RWPE2 (cell line): ENCODE measurements at regions not wholly inside any gene's neighbourhood (a gene's known extent, or its start where the extent isn't known, plus 50 kb on each side); places are given as distances from the start of the nearest gene placed in this dataset.

Experiments
- ATAC-seq: fragments of 200-7000 bp; cut with Tn5 transposase; 3 replicates; pipeline ENCODE4 v1.9.1; 2021; ENCODE audit warnings: low read depth
- DNase-seq: peaks from one replicate; pipeline ENCODE4 v3.0.0-alpha.2; 2020; ENCODE audit warnings: low spot score
- H3K27ac ChIP-seq: fragments of 450-650 bp; 2 replicates; pipeline ENCODE4 v1.5.1; 2017; ENCODE audit warnings: mild to moderate bottlenecking; ENCODE audit not compliant: poor library complexity, severe bottlenecking
- H3K27me3 ChIP-seq: fragments of 250-450 bp; sonication (Bioruptor Pico); 2 replicates; pipeline ENCODE4 v1.5.1; 2021; ENCODE audit warnings: mild to moderate bottlenecking, moderate library complexity; ENCODE audit not compliant: insufficient read depth, poor library complexity, severe bottlenecking
- H3K36me3 ChIP-seq: fragments of 250-450 bp; sonication (Bioruptor Pico); 2 replicates; pipeline ENCODE4 v1.5.1; 2020; ENCODE audit warnings: low read depth, mild to moderate bottlenecking, moderate library complexity
- H3K4me1 ChIP-seq: fragments of 250-450 bp; sonication (Bioruptor Pico); 2 replicates; pipeline ENCODE4 v1.5.1; 2021; ENCODE audit warnings: mild to moderate bottlenecking, moderate library complexity; ENCODE audit not compliant: insufficient read depth, poor library complexity, severe bottlenecking
- H3K4me3 ChIP-seq: fragments of 250-450 bp; sonication (Bioruptor Pico); 2 replicates; pipeline ENCODE4 v1.5.1; 2021; ENCODE audit warnings: mild to moderate bottlenecking, moderate library complexity; ENCODE audit not compliant: severe bottlenecking
- H3K9me3 ChIP-seq: fragments of 250-450 bp; sonication (Bioruptor Pico); 2 replicates; pipeline ENCODE4 v1.5.1; 2021; ENCODE audit warnings: mild to moderate bottlenecking, moderate library complexity; ENCODE audit not compliant: severe bottlenecking
- TF ChIP-seq, protein P1 (sequence below): fragments of 450-650 bp; IDR thresholded peaks from one replicate; pipeline ENCODE4 v1.5.1; 2017; ENCODE audit warnings: mild to moderate bottlenecking, moderate library complexity; ENCODE audit not compliant: poor library complexity, severe bottlenecking

DNA sequence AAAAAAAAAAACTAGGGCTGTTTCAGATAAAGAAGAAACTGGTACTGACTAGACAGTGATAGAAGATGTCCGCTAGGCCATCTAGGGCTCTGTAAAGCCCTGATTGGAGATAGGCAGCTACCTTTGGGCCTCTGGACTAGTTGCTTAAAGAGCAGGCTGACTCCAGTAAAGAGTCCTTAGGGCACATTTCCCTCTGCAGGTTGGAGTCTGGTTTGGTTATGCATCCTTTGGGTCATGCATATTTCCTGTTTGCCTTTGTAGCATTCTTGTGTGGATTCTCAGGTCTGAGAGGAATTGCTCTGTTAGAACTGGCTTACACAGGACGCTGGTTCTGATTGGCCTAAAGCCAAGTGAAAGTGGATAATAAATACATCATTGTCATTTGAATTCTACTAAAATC lies 165.5 kb upstream of the LRRN1 start:
- ATAC-seq (no peak), DNase-seq (no peak)
- no peaks in the 10 kb centered on the region for H3K36me3 ChIP-seq
- H3K27ac ChIP-seq = no peak overlapping the region
- no peaks in the 10 kb centered on the region for H3K4me1 ChIP-seq
- no peaks in the 10 kb centered on the region for H3K27me3 ChIP-seq
- TF ChIP-seq, protein P1, sequence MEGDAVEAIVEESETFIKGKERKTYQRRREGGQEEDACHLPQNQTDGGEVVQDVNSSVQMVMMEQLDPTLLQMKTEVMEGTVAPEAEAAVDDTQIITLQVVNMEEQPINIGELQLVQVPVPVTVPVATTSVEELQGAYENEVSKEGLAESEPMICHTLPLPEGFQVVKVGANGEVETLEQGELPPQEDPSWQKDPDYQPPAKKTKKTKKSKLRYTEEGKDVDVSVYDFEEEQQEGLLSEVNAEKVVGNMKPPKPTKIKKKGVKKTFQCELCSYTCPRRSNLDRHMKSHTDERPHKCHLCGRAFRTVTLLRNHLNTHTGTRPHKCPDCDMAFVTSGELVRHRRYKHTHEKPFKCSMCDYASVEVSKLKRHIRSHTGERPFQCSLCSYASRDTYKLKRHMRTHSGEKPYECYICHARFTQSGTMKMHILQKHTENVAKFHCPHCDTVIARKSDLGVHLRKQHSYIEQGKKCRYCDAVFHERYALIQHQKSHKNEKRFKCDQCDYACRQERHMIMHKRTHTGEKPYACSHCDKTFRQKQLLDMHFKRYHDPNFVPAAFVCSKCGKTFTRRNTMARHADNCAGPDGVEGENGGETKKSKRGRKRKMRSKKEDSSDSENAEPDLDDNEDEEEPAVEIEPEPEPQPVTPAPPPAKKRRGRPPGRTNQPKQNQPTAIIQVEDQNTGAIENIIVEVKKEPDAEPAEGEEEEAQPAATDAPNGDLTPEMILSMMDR = no peak
- H3K9me3 ChIP-seq = peaks cover 2% of the 10 kb centered on the region
- H3K4me3 ChIP-seq = no peak overlapping the region

DNA sequence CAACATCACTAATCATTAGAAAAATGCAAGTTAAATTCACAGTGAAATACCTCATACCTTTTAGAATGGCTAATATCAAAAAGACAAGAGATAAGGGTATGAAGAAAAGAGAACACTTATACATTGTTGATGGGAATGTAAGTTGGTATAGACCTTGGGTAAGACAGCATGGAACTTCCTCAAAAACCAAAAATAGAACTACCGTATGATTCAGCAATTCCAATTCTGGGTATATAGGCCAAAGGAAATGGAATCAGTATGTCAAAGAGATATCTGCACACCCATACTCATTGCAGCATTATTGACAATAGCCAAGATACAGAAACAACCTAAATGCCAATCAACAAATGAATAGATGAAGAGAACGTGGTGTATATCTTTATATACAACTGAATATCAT lies 166.8 kb upstream of the LRRN1 start:
- H3K27ac ChIP-seq = no peak overlapping the region
- H3K9me3 ChIP-seq = peaks cover 2% of the 10 kb centered on the region
- no peak for ATAC-seq
- H3K27me3 ChIP-seq = no peaks in the 10 kb centered on the region
- TF ChIP-seq, protein P1 = no peak
- no peak overlapping the region for H3K4me3 ChIP-seq
- H3K4me1 ChIP-seq = no peaks in the 10 kb centered on the region
- no peak for DNase-seq
- H3K36me3 ChIP-seq = no peaks in the 10 kb centered on the region

DNA sequence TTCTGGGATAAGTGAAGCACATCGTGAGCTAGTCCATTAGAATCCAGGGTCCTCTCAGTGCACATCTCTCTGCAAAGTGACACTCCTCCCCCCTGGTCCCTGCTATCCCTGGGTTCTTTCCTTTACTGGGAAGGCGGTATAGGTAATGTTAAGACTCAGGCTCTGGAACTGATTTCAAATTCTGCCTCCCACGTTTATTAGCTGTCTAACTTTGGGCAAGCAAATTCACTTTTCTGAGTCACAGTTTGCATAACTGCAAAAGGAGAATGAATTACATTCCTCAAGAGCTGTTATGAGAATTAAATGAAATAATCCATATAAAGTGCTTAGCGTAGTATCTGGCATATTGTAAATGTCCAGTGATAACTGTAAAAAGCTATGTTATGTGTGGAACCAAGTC lies 168.1 kb upstream of the LRRN1 start:
- ATAC-seq = no peak
- Histone ChIP-seq H3K27ac (no peak overlapping the region), H3K27me3 (no peaks in the 10 kb centered on the region), H3K4me1 (no peaks in the 10 kb centered on the region), H3K36me3 (no peaks in the 10 kb centered on the region), H3K9me3 (peaks cover 2% of the 10 kb centered on the region), H3K4me3 (no peak overlapping the region)
- no peak for DNase-seq
- TF ChIP-seq, protein P1 = no peak

DNA sequence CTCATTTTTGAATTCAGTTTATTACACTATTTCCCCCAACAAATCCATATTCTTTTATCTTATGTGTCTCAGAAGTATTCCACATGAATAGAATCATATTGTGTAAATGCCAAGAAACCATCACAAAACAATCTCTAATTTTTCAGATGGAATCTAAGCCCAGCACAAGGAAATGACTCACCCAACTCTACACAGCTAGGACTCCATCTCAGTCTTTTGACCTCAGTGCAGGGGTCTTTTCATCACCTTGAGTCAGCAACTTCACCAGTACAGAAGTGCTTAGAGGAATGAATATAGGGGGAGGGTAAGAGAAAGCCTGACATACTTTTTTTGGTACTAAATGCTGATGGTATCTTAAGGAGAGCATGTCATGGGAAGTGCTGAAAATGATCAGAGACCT lies 169.3 kb upstream of the LRRN1 start:
- Histone ChIP-seq H3K27me3 (no peaks in the 10 kb centered on the region), H3K27ac (no peak overlapping the region), H3K4me3 (no peak overlapping the region), H3K36me3 (no peaks in the 10 kb centered on the region), H3K4me1 (no peaks in the 10 kb centered on the region), H3K9me3 (peaks cover 2% of the 10 kb centered on the region)
- no peak for ATAC-seq
- TF ChIP-seq, protein P1 = no peak
- no peak for DNase-seq

DNA sequence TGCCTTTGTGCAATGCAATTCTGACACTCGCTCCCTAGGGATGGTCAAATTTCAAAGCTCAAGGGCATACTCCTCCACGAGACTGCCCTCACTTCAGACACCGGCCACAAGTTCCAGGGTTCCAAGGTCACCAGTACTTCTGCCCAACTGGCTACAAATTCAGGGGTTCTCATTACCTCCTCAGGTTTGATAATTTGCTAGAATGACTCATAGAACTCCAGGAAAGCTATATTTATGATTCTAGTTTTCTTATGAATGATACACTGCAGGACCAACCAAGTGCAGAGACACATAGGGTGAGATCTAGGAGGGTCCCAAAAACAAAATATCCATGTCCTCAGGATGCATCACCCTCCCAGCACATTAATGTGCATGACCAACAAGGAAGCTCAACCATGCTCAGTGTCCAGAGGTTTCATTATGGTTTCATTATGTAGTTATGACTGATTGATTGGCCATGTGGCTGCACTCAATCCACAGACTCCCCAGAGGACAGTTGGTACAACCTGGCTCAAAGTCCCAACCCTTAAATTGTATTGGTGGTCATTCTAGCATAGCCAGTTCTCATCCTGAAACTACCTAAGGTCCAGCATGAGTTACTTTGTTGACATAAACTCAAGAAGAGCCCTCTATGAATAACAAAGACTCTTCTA lies 170.4 kb upstream of the LRRN1 start:
- TF ChIP-seq, protein P1 = no peak
- H3K27ac ChIP-seq = no peak overlapping the region
- no peak for DNase-seq
- H3K36me3 ChIP-seq = no peaks in the 10 kb centered on the region
- no peak overlapping the region for H3K4me3 ChIP-seq
- no peaks in the 10 kb centered on the region for H3K4me1 ChIP-seq
- no peak for ATAC-seq
- no peaks in the 10 kb centered on the region for H3K9me3 ChIP-seq
- no peaks in the 10 kb centered on the region for H3K27me3 ChIP-seq
